Thyroid gland (tissue), 4 donors: ENCODE measurements at regions not wholly inside any gene's neighbourhood (a gene's known extent, or its start where the extent isn't known, plus 50 kb on each side); places are given as distances from the start of the nearest gene placed in this dataset.

Experiments
- DNase-seq, 2 donors: peaks; one replicate each; pipeline ENCODE4 v3.0.0-alpha.2; 2019
- H3K27ac ChIP-seq, 3 donors: fragments of 200-600 bp; sonication (generic); 1 replicate in 2 of 3; 2 replicates in 1 of 3; pipeline ENCODE4 v1.5.1; 2016 to 2019; ENCODE audit warnings: mild to moderate bottlenecking in 1 of 3, moderate library complexity in 1 of 3
- H3K27me3 ChIP-seq: fragments of 200-600 bp; sonication (generic); one replicate; pipeline ENCODE4 v1.5.1; 2019
- H3K36me3 ChIP-seq, 2 donors: fragments of 200-600 bp; sonication (generic); one replicate each; pipeline ENCODE4 v1.5.1; 2016 to 2019
- H3K4me1 ChIP-seq, 2 donors: fragments of 200-600 bp; sonication (generic); one replicate each; pipeline ENCODE4 v1.5.1; 2017 to 2019
- H3K4me3 ChIP-seq, 3 donors: fragments of 200-600 bp; sonication (generic); replicated peaks in 1 of 3; 1 replicate in 2 of 3; 2 replicates in 1 of 3; pipeline ENCODE4 v1.5.1; 2016; ENCODE audit warnings: mild to moderate bottlenecking in 1 of 3
- H3K9me3 ChIP-seq: fragments of 200-600 bp; sonication (generic); one replicate; pipeline ENCODE4 v1.5.1; 2017
- POLR2A ChIP-seq, 2 donors: fragments of 450-650 bp; IDR thresholded peaks; one replicate each; pipeline ENCODE4 v1.6.1; 2017; ENCODE audit warnings: antibody characterized with exemption in 2 of 2, mild to moderate bottlenecking in 2 of 2, moderate library complexity in 1 of 2
- WGBS, 2 donors: methylation state at CpG; one replicate each; pipeline ENCODE4 v1.1.5; 2017; 5-methylcytosine and 5-hydroxymethylcytosine counted together
- intact Hi-C: fragments of 100-400 bp; cut with DNase I; formaldehyde crosslinking; loops from one replicate; pipeline ENCODE4 v1.15.1; 2023
- TF ChIP-seq, protein P1 (sequence below), 6 experiments: fragments of 200-600 bp in 3 of 6; fragments of 450-650 bp in 3 of 6; sonication (generic) in 3 of 6; IDR thresholded peaks; one replicate each; pipeline ENCODE4 v1.5.1; 2016 to 2019; ENCODE audit warnings: antibody characterized with exemption in 6 of 6, mild to moderate bottlenecking in 2 of 6, inconsistent platforms in 1 of 6, moderate library complexity in 1 of 6

DNA sequence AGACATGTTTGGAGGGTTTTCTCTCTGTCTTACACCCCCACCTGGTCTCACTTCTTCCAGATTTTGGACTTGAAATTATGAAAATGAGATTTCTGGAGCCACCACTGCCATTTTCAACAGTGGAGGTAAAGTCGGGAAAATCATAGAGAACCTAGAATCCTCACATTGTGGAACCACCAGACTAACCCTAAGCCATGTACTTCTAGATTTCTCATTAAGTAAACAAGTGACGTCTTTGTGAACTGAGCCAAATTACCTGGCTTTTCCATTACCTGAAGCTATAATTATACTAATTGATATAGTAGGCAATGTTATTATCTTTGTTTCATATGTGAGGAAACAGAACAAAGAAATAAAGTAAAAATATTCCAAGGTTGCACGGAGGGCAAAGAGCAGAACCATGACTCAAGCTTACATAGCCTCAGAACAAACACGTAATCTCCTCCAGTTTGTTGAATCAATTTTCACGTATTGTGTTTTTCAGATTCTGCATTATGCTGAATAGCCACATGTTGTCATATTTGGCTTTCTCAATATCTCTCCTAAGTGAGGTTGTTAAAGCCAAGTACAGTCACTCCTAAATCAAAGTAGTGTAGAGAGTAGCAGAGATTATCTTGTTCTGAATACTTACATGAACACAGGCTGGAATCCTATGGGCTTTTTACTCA is 101.3 kb upstream of the CMC1 start:
- Histone ChIP-seq H3K4me3 (no peak overlapping the region), H3K4me1 (no peaks in the 10 kb centered on the region), H3K9me3 (no peaks in the 10 kb centered on the region), H3K36me3 (no peaks in the 10 kb centered on the region), H3K27me3 (no peaks in the 10 kb centered on the region), H3K27ac (no peak overlapping the region)
- intact Hi-C loops = no loop called here
- WGBS, 2 donors = 68 to 86% methylated on average over 5 of the region's 5 CpGs
- TF ChIP-seq, protein P1, sequence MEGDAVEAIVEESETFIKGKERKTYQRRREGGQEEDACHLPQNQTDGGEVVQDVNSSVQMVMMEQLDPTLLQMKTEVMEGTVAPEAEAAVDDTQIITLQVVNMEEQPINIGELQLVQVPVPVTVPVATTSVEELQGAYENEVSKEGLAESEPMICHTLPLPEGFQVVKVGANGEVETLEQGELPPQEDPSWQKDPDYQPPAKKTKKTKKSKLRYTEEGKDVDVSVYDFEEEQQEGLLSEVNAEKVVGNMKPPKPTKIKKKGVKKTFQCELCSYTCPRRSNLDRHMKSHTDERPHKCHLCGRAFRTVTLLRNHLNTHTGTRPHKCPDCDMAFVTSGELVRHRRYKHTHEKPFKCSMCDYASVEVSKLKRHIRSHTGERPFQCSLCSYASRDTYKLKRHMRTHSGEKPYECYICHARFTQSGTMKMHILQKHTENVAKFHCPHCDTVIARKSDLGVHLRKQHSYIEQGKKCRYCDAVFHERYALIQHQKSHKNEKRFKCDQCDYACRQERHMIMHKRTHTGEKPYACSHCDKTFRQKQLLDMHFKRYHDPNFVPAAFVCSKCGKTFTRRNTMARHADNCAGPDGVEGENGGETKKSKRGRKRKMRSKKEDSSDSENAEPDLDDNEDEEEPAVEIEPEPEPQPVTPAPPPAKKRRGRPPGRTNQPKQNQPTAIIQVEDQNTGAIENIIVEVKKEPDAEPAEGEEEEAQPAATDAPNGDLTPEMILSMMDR (IDR thresholded peaks at IDR 0.05) = no peak
- no peak for TF ChIP-seq POLR2A (IDR thresholded peaks at IDR 0.05)
- no peak for DNase-seq

GRCh38 chr3:28140664-28141063 is 100.8 kb upstream of the CMC1 start:
- WGBS, 2 donors = 86 to 94% methylated on average over 4 of the region's 4 CpGs
- Histone ChIP-seq H3K4me3 (no peak overlapping the region), H3K36me3 (no peaks in the 10 kb centered on the region), H3K4me1 (no peaks in the 10 kb centered on the region), H3K27me3 (no peaks in the 10 kb centered on the region), H3K9me3 (no peaks in the 10 kb centered on the region), H3K27ac (no peak overlapping the region)
- DNase-seq = no peak
- intact Hi-C loops = no loop called here
- TF ChIP-seq, protein P1 (IDR thresholded peaks at IDR 0.05) = no peak
- no peak for TF ChIP-seq POLR2A (IDR thresholded peaks at IDR 0.05)

GRCh38 chr3:28149960-28150359 is 91.5 kb upstream of the CMC1 start:
- Histone ChIP-seq H3K27ac (no peak overlapping the region), H3K27me3 (no peaks in the 10 kb centered on the region), H3K4me1 (no peaks in the 10 kb centered on the region), H3K9me3 (no peaks in the 10 kb centered on the region), H3K36me3 (no peaks in the 10 kb centered on the region), H3K4me3 (no peak overlapping the region)
- no peak for TF ChIP-seq POLR2A (IDR thresholded peaks at IDR 0.05)
- TF ChIP-seq, protein P1 (IDR thresholded peaks at IDR 0.05) = no peak
- DNase-seq = no peak
- intact Hi-C loops = no loop called here

- H3K36me3 ChIP-seq = no peaks in the 10 kb centered on the region
- no peak for DNase-seq
- H3K4me3 ChIP-seq = no peak overlapping the region
- no peaks in the 10 kb centered on the region for H3K9me3 ChIP-seq
- no peaks in the 10 kb centered on the region for H3K27me3 ChIP-seq
- no peaks in the 10 kb centered on the region for H3K4me1 ChIP-seq
- intact Hi-C loops = no loop called here
- H3K27ac ChIP-seq = no peak overlapping the region
- TF ChIP-seq, protein P1 (IDR thresholded peaks at IDR 0.05) = no peak
- no peak for TF ChIP-seq POLR2A (IDR thresholded peaks at IDR 0.05)
These were observed 90.8 kb upstream of the CMC1 start for GRCh38 chr3:28150465-28151206.

GRCh38 chr3:28151207-28151550 is 90.2 kb upstream of the CMC1 start:
- Histone ChIP-seq H3K4me3 (no peak overlapping the region), H3K4me1 (no peaks in the 10 kb centered on the region), H3K27ac (no peak overlapping the region), H3K27me3 (no peaks in the 10 kb centered on the region), H3K36me3 (no peaks in the 10 kb centered on the region), H3K9me3 (no peaks in the 10 kb centered on the region)
- DNase-seq = no peak
- intact Hi-C loops = no loop called here
- 69 to 75% methylated on average over 2 of the region's 2 CpGs for WGBS, 2 donors
- TF ChIP-seq, protein P1 (IDR thresholded peaks at IDR 0.05) = no peak
- no peak for TF ChIP-seq POLR2A (IDR thresholded peaks at IDR 0.05)
